OCI-LY1 (cell line): ENCODE measurements at regions not wholly inside any gene's neighbourhood (a gene's known extent, or its start where the extent isn't known, plus 50 kb on each side); places are given as distances from the start of the nearest gene placed in this dataset.

Experiments
- H2AFZ ChIP-seq: fragments of 200-600 bp; sonication (generic), shearing (Covaris generic); 2 replicates; pipeline ENCODE4 v1.6.0; 2014; ENCODE audit warnings: antibody characterized with exemption, mild to moderate bottlenecking, low read length
- H3F3A ChIP-seq: fragments of 200-600 bp; sonication (generic), shearing (Covaris generic); 2 replicates; pipeline ENCODE4 v1.6.0; 2014; ENCODE audit warnings: mild to moderate bottlenecking, antibody characterized with exemption, low read length, moderate library complexity; ENCODE audit not compliant: insufficient read depth
- H3K27ac ChIP-seq: fragments of 200-600 bp; sonication (generic); 2 replicates; pipeline ENCODE4 v1.5.1; 2014; ENCODE audit warnings: low read length, mixed run types, mild to moderate bottlenecking, low read depth; ENCODE audit not compliant: poor library complexity, severe bottlenecking
- H3K27me3 ChIP-seq: fragments of 200-600 bp; sonication (generic); 2 replicates; pipeline ENCODE4 v1.6.0; 2014; ENCODE audit warnings: antibody characterized with exemption, mild to moderate bottlenecking, low read length, moderate library complexity; ENCODE audit not compliant: insufficient read depth
- H3K36me3 ChIP-seq: fragments of 200-600 bp; sonication (generic); 2 replicates; pipeline ENCODE4 v1.6.1; 2014; ENCODE audit warnings: mild to moderate bottlenecking, antibody characterized with exemption, low read length, moderate library complexity, mixed read lengths; ENCODE audit not compliant: insufficient read depth
- H3K4me1 ChIP-seq: fragments of 200-600 bp; sonication (generic); 2 replicates; pipeline ENCODE4 v1.5.1; 2014; ENCODE audit warnings: mild to moderate bottlenecking, low read length, moderate library complexity; ENCODE audit not compliant: insufficient read depth, severe bottlenecking
- H3K4me2 ChIP-seq: fragments of 200-600 bp; sonication (generic), shearing (Covaris generic); 2 replicates; pipeline ENCODE4 v1.6.1; 2014; ENCODE audit warnings: low read length
- H3K4me3 ChIP-seq: fragments of 200-600 bp; sonication (generic); 2 replicates; pipeline ENCODE4 v1.5.1; 2014; ENCODE audit warnings: low read length, low read depth, mild to moderate bottlenecking, mixed read lengths; ENCODE audit not compliant: poor library complexity, severe bottlenecking
- H3K79me2 ChIP-seq: fragments of 200-600 bp; shearing (Covaris generic); 2 replicates; pipeline ENCODE4 v1.6.1; 2016; ENCODE audit warnings: mixed run types, low read length, mixed read lengths; ENCODE audit not compliant: insufficient read depth
- H3K9ac ChIP-seq: fragments of 200-600 bp; sonication (generic), shearing (Covaris generic); 2 replicates; pipeline ENCODE4 v1.6.1; 2014; ENCODE audit warnings: mild to moderate bottlenecking, low read length, mixed read lengths
- H3K9me2 ChIP-seq: fragments of 200-600 bp; sonication (generic), shearing (Covaris generic); 2 replicates; pipeline ENCODE4 v1.6.1; 2014; ENCODE audit warnings: low read depth, mild to moderate bottlenecking, low read length, mixed read lengths
- H3K9me3 ChIP-seq: fragments of 200-600 bp; shearing (Covaris generic); 2 replicates; pipeline ENCODE4 v1.6.1; 2014; ENCODE audit warnings: low read length, mixed read lengths
- H4K20me1 ChIP-seq: fragments of 200-600 bp; sonication (generic), shearing (Covaris generic); 2 replicates; pipeline ENCODE4 v1.6.0; 2016; ENCODE audit warnings: mild to moderate bottlenecking, low read length; ENCODE audit not compliant: insufficient read depth
- EZH2 ChIP-seq: fragments of 200-600 bp; sonication (generic), shearing (Covaris generic); IDR thresholded peaks from 2 replicates; pipeline ENCODE4 v1.8.0; 2017; ENCODE audit warnings: borderline replicate concordance, mixed run types, mild to moderate bottlenecking, antibody characterized with exemption, low read length, moderate library complexity, mixed read lengths
- TF ChIP-seq, protein P1 (sequence below): fragments of 200-600 bp; sonication (generic), shearing (Covaris generic); IDR thresholded peaks from 2 replicates; pipeline ENCODE4 v1.5.1; 2017; ENCODE audit warnings: mild to moderate bottlenecking, antibody characterized with exemption, low read length, moderate library complexity, mixed read lengths

- H3K4me2 ChIP-seq: no peak overlapping the region
- no peaks in the 10 kb centered on the region for H3K4me1 ChIP-seq
- H3K27me3 ChIP-seq: no peaks in the 10 kb centered on the region
- TF ChIP-seq EZH2: no peak
- TF ChIP-seq, protein P1, sequence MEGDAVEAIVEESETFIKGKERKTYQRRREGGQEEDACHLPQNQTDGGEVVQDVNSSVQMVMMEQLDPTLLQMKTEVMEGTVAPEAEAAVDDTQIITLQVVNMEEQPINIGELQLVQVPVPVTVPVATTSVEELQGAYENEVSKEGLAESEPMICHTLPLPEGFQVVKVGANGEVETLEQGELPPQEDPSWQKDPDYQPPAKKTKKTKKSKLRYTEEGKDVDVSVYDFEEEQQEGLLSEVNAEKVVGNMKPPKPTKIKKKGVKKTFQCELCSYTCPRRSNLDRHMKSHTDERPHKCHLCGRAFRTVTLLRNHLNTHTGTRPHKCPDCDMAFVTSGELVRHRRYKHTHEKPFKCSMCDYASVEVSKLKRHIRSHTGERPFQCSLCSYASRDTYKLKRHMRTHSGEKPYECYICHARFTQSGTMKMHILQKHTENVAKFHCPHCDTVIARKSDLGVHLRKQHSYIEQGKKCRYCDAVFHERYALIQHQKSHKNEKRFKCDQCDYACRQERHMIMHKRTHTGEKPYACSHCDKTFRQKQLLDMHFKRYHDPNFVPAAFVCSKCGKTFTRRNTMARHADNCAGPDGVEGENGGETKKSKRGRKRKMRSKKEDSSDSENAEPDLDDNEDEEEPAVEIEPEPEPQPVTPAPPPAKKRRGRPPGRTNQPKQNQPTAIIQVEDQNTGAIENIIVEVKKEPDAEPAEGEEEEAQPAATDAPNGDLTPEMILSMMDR: no peak
- no peaks in the 10 kb centered on the region for H3F3A ChIP-seq
- no peak overlapping the region for H3K4me3 ChIP-seq
- no peaks in the 10 kb centered on the region for H3K9me3 ChIP-seq
- H4K20me1 ChIP-seq: no peaks in the 10 kb centered on the region
- H3K9ac ChIP-seq: no peak overlapping the region
- no peak overlapping the region for H3K27ac ChIP-seq
- no peaks in the 10 kb centered on the region for H3K9me2 ChIP-seq
- H3K79me2 ChIP-seq: no peaks in the 10 kb centered on the region
- H2AFZ ChIP-seq: no peak overlapping the region
- no peaks in the 10 kb centered on the region for H3K36me3 ChIP-seq
Measured at GRCh38 chr3:18077128-18077840, 334.9 kb upstream of the TBC1D5 start.

- no peaks in the 10 kb centered on the region for H3K36me3 ChIP-seq
- no peaks in the 10 kb centered on the region for H3K4me1 ChIP-seq
- no peak overlapping the region for H2AFZ ChIP-seq
- no peak overlapping the region for H3K27ac ChIP-seq
- no peaks in the 10 kb centered on the region for H3K9me3 ChIP-seq
- no peak for TF ChIP-seq EZH2
- TF ChIP-seq, protein P1: no peak
- H3K9ac ChIP-seq: no peak overlapping the region
- no peaks in the 10 kb centered on the region for H3K79me2 ChIP-seq
- H4K20me1 ChIP-seq: no peaks in the 10 kb centered on the region
- no peaks in the 10 kb centered on the region for H3K27me3 ChIP-seq
- no peak overlapping the region for H3K4me2 ChIP-seq
- H3K4me3 ChIP-seq: no peak overlapping the region
- H3F3A ChIP-seq: no peaks in the 10 kb centered on the region
- no peaks in the 10 kb centered on the region for H3K9me2 ChIP-seq
Measured at GRCh38 chr3:18076301-18076700, 333.9 kb upstream of the TBC1D5 start.

- Histone ChIP-seq H3K4me3 (no peak overlapping the region), H3K79me2 (no peaks in the 10 kb centered on the region), H3K36me3 (no peaks in the 10 kb centered on the region), H3K9me3 (no peaks in the 10 kb centered on the region), H3K4me2 (no peak overlapping the region), H3F3A (no peaks in the 10 kb centered on the region), H3K27ac (no peak overlapping the region), H4K20me1 (no peaks in the 10 kb centered on the region), H3K4me1 (no peaks in the 10 kb centered on the region), H3K9ac (no peak overlapping the region), H3K9me2 (no peaks in the 10 kb centered on the region), H2AFZ (no peak overlapping the region), H3K27me3 (no peaks in the 10 kb centered on the region)
- TF ChIP-seq EZH2: no peak
- TF ChIP-seq, protein P1: no peak
Measured at GRCh38 chr3:18075799-18076198, 333.4 kb upstream of the TBC1D5 start.
